Hepatocyte (in vitro differentiated cells): ENCODE measurements at regions not wholly inside any gene's neighbourhood (a gene's known extent, or its start where the extent isn't known, plus 50 kb on each side); places are given as distances from the start of the nearest gene placed in this dataset.

Source experiments
- DNase-seq: peaks from one replicate; pipeline ENCODE4 v3.0.0-alpha.2; 2016; ENCODE audit warnings: low spot score
- H2AFZ ChIP-seq: fragments of 200-600 bp; sonication (generic); 2 replicates; pipeline ENCODE4 v1.6.0; 2016; ENCODE audit warnings: antibody characterized with exemption, mild to moderate bottlenecking
- H3K27ac ChIP-seq: fragments of 200-600 bp; sonication (generic); 2 replicates; pipeline ENCODE4 v1.5.1; 2016; ENCODE audit warnings: mild to moderate bottlenecking
- H3K27me3 ChIP-seq: fragments of 200-600 bp; sonication (generic); 2 replicates; pipeline ENCODE4 v1.6.1; 2016
- H3K36me3 ChIP-seq: fragments of 200-600 bp; sonication (generic); replicated peaks from 2 replicates; pipeline ENCODE4 v1.5.1; 2016; ENCODE audit warnings: low read depth; ENCODE audit not compliant: insufficient read depth
- H3K4me1 ChIP-seq: fragments of 200-600 bp; sonication (generic); 2 replicates; pipeline ENCODE4 v1.5.1; 2016; ENCODE audit warnings: mild to moderate bottlenecking, moderate library complexity; ENCODE audit not compliant: insufficient read depth
- H3K4me2 ChIP-seq: fragments of 200-600 bp; sonication (generic); 2 replicates; pipeline ENCODE4 v1.6.0; 2016
- H3K4me3 ChIP-seq: fragments of 200-600 bp; sonication (generic); 2 replicates; pipeline ENCODE4 v1.5.1; 2016; ENCODE audit warnings: mild to moderate bottlenecking
- H3K79me2 ChIP-seq: fragments of 200-600 bp; sonication (generic); 2 replicates; pipeline ENCODE4 v1.6.0; 2017; ENCODE audit warnings: mild to moderate bottlenecking
- H3K9me2 ChIP-seq: fragments of 200-600 bp; sonication (generic); replicated peaks from 2 replicates; pipeline ENCODE4 v1.6.0; 2017; ENCODE audit warnings: mild to moderate bottlenecking; ENCODE audit not compliant: insufficient read depth
- H3K9me3 ChIP-seq: fragments of 200-600 bp; sonication (generic); 2 replicates; pipeline ENCODE4 v1.5.1; 2016; ENCODE audit warnings: low read depth, mild to moderate bottlenecking
- H4K20me1 ChIP-seq: fragments of 200-600 bp; sonication (generic); 2 replicates; pipeline ENCODE4 v1.6.0; 2016; ENCODE audit warnings: mild to moderate bottlenecking; ENCODE audit not compliant: insufficient read depth, poor library complexity, severe bottlenecking
- CTCF ChIP-seq: fragments of 200-600 bp; sonication (generic); IDR thresholded peaks from 2 replicates; pipeline ENCODE4 v1.5.1; 2016; ENCODE audit warnings: antibody characterized with exemption, mild to moderate bottlenecking; ENCODE audit not compliant: poor library complexity
- EZH2 ChIP-seq: fragments of 200-600 bp; sonication (generic); IDR thresholded peaks from 2 replicates; pipeline ENCODE4 v1.6.1; 2016; ENCODE audit warnings: antibody characterized with exemption, mild to moderate bottlenecking, borderline replicate concordance
- EZH2phosphoT487 ChIP-seq: fragments of 200-600 bp; sonication (generic); IDR thresholded peaks from one replicate; pipeline ENCODE4 v1.6.1; 2018; ENCODE audit warnings: antibody characterized with exemption, mild to moderate bottlenecking, low read depth, moderate library complexity; ENCODE audit not compliant: unreplicated experiment, severe bottlenecking
- WGBS: methylation state at CpG from one replicate; pipeline ENCODE4 v1.1.6; 2016; ENCODE audit warnings: low lambda C conversion rate; ENCODE audit errors: missing lambda C conversion rate; 5-methylcytosine and 5-hydroxymethylcytosine counted together

GRCh38 chr17:77847221-77848085, 111.0 kb upstream of the TNRC6C start:
- Histone ChIP-seq H3K79me2 (no peaks in the 10 kb centered on the region), H3K4me1 (no peaks in the 10 kb centered on the region), H3K4me3 (no peak overlapping the region), H3K9me3 (no peaks in the 10 kb centered on the region), H3K36me3 (no peaks in the 10 kb centered on the region), H3K9me2 (no peaks in the 10 kb centered on the region), H4K20me1 (no peaks in the 10 kb centered on the region), H2AFZ (no peak overlapping the region), H3K4me2 (no peak overlapping the region), H3K27me3 (no peaks in the 10 kb centered on the region), H3K27ac (no peak overlapping the region)
- no peak for TF ChIP-seq EZH2
- no peak for TF ChIP-seq EZH2phosphoT487
- WGBS, result 94% methylated on average over 19 of the region's 20 CpGs
- no peak for DNase-seq

GRCh38 chr17:77848257-77848656, 110.2 kb upstream of the TNRC6C start:
- TF ChIP-seq EZH2, result no peak
- no peak for TF ChIP-seq CTCF
- TF ChIP-seq EZH2phosphoT487, result no peak
- no peak overlapping the region for H2AFZ ChIP-seq
- no peaks in the 10 kb centered on the region for H3K36me3 ChIP-seq
- H3K79me2 ChIP-seq, result no peaks in the 10 kb centered on the region
- WGBS, result 88% methylated on average over 12 of the region's 12 CpGs
- no peaks in the 10 kb centered on the region for H3K4me1 ChIP-seq
- H3K4me2 ChIP-seq, result no peak overlapping the region
- H3K4me3 ChIP-seq, result no peak overlapping the region
- DNase-seq, result no peak
- no peaks in the 10 kb centered on the region for H3K9me2 ChIP-seq
- H4K20me1 ChIP-seq, result no peaks in the 10 kb centered on the region
- no peaks in the 10 kb centered on the region for H3K9me3 ChIP-seq
- no peaks in the 10 kb centered on the region for H3K27me3 ChIP-seq
- no peak overlapping the region for H3K27ac ChIP-seq

GRCh38 chr17:77849239-77849638, 109.3 kb upstream of the TNRC6C start:
- no peak overlapping the region for H3K4me3 ChIP-seq
- no peaks in the 10 kb centered on the region for H4K20me1 ChIP-seq
- no peaks in the 10 kb centered on the region for H3K27me3 ChIP-seq
- H3K4me2 ChIP-seq, result no peak overlapping the region
- no peaks in the 10 kb centered on the region for H3K79me2 ChIP-seq
- no peaks in the 10 kb centered on the region for H3K9me2 ChIP-seq
- no peak overlapping the region for H3K27ac ChIP-seq
- DNase-seq, result no peak
- H2AFZ ChIP-seq, result no peak overlapping the region
- H3K4me1 ChIP-seq, result no peaks in the 10 kb centered on the region
- H3K36me3 ChIP-seq, result no peaks in the 10 kb centered on the region
- TF ChIP-seq CTCF, result no peak
- TF ChIP-seq EZH2, result no peak
- no peaks in the 10 kb centered on the region for H3K9me3 ChIP-seq
- 91% methylated on average over 6 of the region's 6 CpGs for WGBS

GRCh38 chr17:77851921-77852320, 106.6 kb upstream of the TNRC6C start:
- Histone ChIP-seq H3K4me1 (no peaks in the 10 kb centered on the region), H3K4me2 (no peak overlapping the region), H3K27me3 (no peaks in the 10 kb centered on the region), H3K79me2 (no peaks in the 10 kb centered on the region), H3K36me3 (no peaks in the 10 kb centered on the region), H2AFZ (no peak overlapping the region), H3K9me2 (no peaks in the 10 kb centered on the region), H3K9me3 (no peaks in the 10 kb centered on the region), H3K27ac (no peak overlapping the region), H4K20me1 (no peaks in the 10 kb centered on the region), H3K4me3 (no peak overlapping the region)
- TF ChIP-seq EZH2phosphoT487, result no peak
- no peak for TF ChIP-seq CTCF
- no peak for TF ChIP-seq EZH2
- DNase-seq, result no peak
- 93% methylated on average over 5 of the region's 5 CpGs for WGBS
